ENCODE measurements at regions not wholly inside any gene's neighbourhood (a gene's known extent, or its start where the extent isn't known, plus 50 kb on each side); places are given as distances from the start of the nearest gene placed in this dataset.

DNA sequence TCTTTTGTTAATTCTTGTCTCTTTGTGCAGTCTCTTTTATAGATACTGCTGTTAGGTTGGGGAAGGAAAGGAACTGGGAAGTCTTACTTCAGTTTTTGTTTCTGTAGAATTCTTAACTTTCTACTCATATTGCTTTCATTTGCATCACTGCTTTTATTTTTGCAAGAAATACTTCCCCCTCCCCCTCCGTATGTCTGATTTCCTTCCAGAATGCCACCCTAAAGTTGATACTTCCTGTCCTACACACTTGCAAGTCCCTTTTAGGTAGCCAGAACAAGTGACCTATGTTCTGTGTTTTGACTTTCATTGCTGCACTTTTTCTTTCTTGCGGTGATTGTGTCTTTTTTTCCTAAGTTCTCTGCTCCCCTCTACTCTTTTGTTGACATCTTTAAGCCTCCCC is 477.4 kb downstream of the RSL24D1 start:
- no peak for DNase-seq (ENCODE audit: low read depth)

DNA sequence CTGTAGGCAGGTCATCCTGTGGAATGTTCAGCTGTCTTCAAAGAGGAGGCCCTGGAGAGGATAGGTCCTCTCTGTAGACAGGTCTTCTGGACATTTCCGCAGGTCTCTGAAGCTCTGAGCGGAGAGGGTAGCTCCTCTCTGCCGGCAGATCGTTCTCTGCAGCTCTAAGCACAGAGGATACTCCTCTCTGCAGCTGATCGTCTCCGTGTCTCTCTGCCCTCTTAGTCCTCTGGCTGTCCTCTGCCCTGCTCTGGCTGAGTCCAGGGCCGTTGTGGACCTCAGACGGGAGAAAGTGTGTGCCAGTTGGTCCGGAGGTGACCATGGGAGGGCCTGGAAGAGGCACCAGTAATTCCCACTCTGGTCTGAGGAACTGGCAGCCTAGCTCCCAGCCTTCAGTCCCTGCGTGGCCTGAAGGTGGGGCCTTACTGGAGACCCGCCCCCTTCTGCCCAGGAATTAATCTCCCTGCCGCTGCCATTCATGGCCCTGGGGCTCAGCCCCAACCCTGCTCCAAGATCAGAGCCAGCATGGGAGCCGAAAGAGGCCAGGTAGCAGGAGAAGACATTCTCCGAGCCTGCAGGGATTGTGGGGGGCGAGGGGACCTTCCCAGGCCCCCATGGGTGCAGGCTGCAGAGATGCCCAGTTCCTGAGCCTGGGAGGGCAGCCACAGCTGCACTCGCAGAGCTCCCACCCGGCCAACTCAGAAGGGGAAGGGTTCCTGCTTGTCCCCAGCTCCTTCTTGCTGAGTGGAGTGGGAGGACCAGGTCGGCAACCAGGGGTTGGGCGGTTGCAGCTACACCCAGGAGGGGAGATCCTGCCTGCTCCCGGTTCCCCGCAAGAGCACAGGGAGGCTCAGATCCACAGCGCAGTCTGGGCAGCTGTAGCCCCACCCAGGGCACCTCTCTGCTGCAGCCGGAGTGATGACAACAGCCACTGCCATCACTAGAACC is 488.7 kb downstream of the RSL24D1 start:
- no peak for DNase-seq (ENCODE audit: low read depth)

DNA sequence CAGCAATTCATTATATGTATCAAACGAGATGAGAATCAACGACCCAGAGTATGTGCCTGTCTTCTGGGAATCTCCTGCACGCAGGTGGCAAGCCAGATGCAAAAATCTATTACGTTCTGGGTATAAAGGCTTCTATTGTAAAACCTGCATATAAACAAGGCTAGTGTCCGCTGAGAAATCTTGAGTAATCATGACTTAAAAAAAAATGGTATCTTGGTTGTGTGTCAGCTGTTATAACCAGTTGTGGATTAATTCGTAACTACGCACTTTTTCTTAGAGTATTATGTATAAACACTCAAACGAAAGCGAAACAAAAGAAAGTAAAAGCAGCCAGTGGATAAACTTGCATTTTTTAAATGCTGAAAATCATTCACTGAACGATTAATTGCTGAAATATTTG is 509.1 kb downstream of the RSL24D1 start:
- DNase-seq (ENCODE audit: low read depth) = no peak
